ENCODE measurements at regions not wholly inside any gene's neighbourhood (a gene's known extent, or its start where the extent isn't known, plus 50 kb on each side); places are given as distances from the start of the nearest gene placed in this dataset.
"Not testable (repeated sequence)": the region's sequence is repeated elsewhere in the genome, so short reads cannot be mapped to it uniquely, and the experiment has no call there.

DNA sequence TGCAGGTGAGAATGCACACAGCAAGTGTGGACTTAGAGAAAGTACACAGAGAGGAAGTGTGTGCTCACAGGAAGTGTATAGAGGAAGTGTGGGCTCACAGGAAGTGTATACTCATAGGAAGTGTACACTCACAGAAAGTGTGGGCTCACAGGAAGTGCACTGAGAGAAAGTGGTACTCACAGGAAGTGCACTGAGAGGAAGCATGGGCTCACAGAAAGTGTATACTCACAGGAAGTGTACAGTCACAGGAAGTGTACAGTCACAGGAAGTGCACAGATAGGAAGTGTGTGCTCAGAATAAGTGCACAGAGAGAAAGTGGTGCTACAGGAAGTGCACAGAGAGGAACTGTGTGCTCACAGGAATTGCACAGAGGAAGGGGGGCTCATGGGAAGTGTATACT is 87.1 kb downstream of the ATP6V0E2 start:
- H2AFZ ChIP-seq (ENCODE audit: insufficient read depth, low read depth, low read length, poor library complexity, severe bottlenecking); intact Hi-C loops (cut with micrococcal nuclease): not testable (repeated sequence)
- H3K27ac ChIP-seq (ENCODE audit: low read depth in 1 of 2, low read length in 2 of 2), result peak overlapping the region in 1 of 2 donors; percentile 62

GRCh38 chr7:149961878-149962277 is 88.1 kb downstream of the ATP6V0E2 start:
- DNase-seq, result peak in 1 of 3 donors; percentile 21
- Mint-ChIP-seq H3K9me3 (peaks cover 12 to 23% (median 15%) of the 10 kb centered on the region in 7 donors), H3K4me1 (peaks cover 18% of the 10 kb centered on the region)
- H3K79me2 ChIP-seq (ENCODE audit: insufficient read depth, low read length); H3K27ac Mint-ChIP-seq; H3K4me2 ChIP-seq (replicated peaks; ENCODE audit: extremely low read depth, low read length, poor library complexity, severe bottlenecking); H3K9ac ChIP-seq (ENCODE audit: insufficient read depth, low read length, poor library complexity, severe bottlenecking); H3K4me3 ChIP-seq (replicated peaks in 1 of 3; ENCODE audit: low read depth in 2 of 3, low read length in 3 of 3); H3K36me3 ChIP-seq (replicated peaks in 1 of 2; ENCODE audit: control insufficient read depth in 1 of 2, insufficient read depth in 2 of 2, low read length in 2 of 2); H3K4me3 Mint-ChIP-seq; H3K27me3 Mint-ChIP-seq (ENCODE audit: low read depth in 3 of 3); H3K4me1 ChIP-seq (ENCODE audit: control insufficient read depth in 1 of 2, insufficient read depth in 2 of 2, low read length in 2 of 2); H3K27me3 ChIP-seq (ENCODE audit: control insufficient read depth in 2 of 2, insufficient read depth in 2 of 2, low read length in 2 of 2); intact Hi-C loops (cut with micrococcal nuclease); H3K36me3 Mint-ChIP-seq; H3K27ac ChIP-seq (ENCODE audit: low read depth in 1 of 2, low read length in 2 of 2); H2AFZ ChIP-seq (ENCODE audit: insufficient read depth, low read depth, low read length, poor library complexity, severe bottlenecking); H4K20me1 ChIP-seq (ENCODE audit: insufficient read depth, low read length): not testable (repeated sequence)
- H3K9me3 ChIP-seq (replicated peaks in 1 of 2; ENCODE audit: control insufficient read depth in 1 of 2, insufficient read depth in 1 of 2, low read length in 2 of 2), result peaks cover 14 to 15% of the 10 kb centered on the region in 2 donors
- WGBS (ENCODE audit: insufficient coverage), result no CpG with 5 or more reads among the region's 2 CpGs

More for the DNA sequence above, 87.1 kb downstream of the ATP6V0E2 start:
- not testable (repeated sequence) for H3K36me3 ChIP-seq (replicated peaks in 1 of 2; ENCODE audit: control insufficient read depth in 1 of 2, insufficient read depth in 2 of 2, low read length in 2 of 2); H3K27me3 ChIP-seq (ENCODE audit: control insufficient read depth in 2 of 2, insufficient read depth in 2 of 2, low read length in 2 of 2); H3K4me2 ChIP-seq (replicated peaks; ENCODE audit: extremely low read depth, low read length, poor library complexity, severe bottlenecking); H4K20me1 ChIP-seq (ENCODE audit: insufficient read depth, low read length); H3K4me3 ChIP-seq (replicated peaks in 1 of 3; ENCODE audit: low read depth in 2 of 3, low read length in 3 of 3); H3K27me3 Mint-ChIP-seq (ENCODE audit: low read depth in 3 of 3); H3K4me1 ChIP-seq (ENCODE audit: control insufficient read depth in 1 of 2, insufficient read depth in 2 of 2, low read length in 2 of 2); H3K4me1 Mint-ChIP-seq; H3K9ac ChIP-seq (ENCODE audit: insufficient read depth, low read length, poor library complexity, severe bottlenecking); H3K36me3 Mint-ChIP-seq; H3K79me2 ChIP-seq (ENCODE audit: insufficient read depth, low read length); H3K4me3 Mint-ChIP-seq
- peak; percentile 5 to 59 (median 21) for DNase-seq
- Mint-ChIP-seq H3K9me3 (peaks cover 12 to 23% (median 15%) of the 10 kb centered on the region in 7 donors), H3K27ac (peak overlapping the region; percentile 3 to 84 (median 66))
- H3K9me3 ChIP-seq (replicated peaks in 1 of 2; ENCODE audit: control insufficient read depth in 1 of 2, insufficient read depth in 1 of 2, low read length in 2 of 2), result peaks cover 14 to 15% of the 10 kb centered on the region in 2 donors

DNA sequence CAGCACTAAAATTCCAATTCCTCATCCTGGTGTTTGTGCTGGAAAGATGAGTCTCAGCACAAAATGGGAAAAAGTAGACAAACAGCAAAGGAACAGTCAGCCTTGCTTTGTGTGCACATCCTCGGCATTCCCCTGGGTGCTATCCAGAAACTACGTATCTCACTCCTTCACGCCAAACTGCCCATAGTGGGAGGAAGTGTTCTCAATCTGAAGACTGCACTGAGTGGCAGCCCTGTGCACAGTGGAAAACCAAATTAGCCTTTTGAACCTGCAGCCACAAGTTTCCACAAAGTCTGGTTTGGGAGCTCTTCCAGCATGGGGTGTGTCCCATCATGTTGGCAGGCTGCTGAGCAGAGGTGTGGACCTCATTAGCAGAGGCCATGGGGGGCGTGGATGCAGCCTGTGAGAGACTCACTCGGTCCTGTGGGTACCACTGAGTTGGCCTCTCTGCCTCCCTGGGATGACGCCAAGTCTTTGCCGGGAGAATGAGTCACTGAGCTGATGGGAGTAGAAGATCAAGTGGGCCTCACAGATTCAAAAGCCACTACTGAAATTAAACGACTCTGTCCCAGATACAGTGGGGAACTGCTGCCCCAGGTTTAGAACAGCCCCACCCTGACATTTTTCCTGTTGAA is 89.0 kb downstream of the ATP6V0E2 start:
- H3K27ac ChIP-seq (ENCODE audit: low read depth in 1 of 2, low read length in 2 of 2); H4K20me1 ChIP-seq (ENCODE audit: insufficient read depth, low read length); H3K27me3 ChIP-seq (ENCODE audit: control insufficient read depth in 2 of 2, insufficient read depth in 2 of 2, low read length in 2 of 2); intact Hi-C loops (cut with micrococcal nuclease); H3K4me3 ChIP-seq (replicated peaks in 1 of 3; ENCODE audit: low read depth in 2 of 3, low read length in 3 of 3); H2AFZ ChIP-seq (ENCODE audit: insufficient read depth, low read depth, low read length, poor library complexity, severe bottlenecking); H3K4me3 Mint-ChIP-seq; H3K36me3 ChIP-seq (replicated peaks in 1 of 2; ENCODE audit: control insufficient read depth in 1 of 2, insufficient read depth in 2 of 2, low read length in 2 of 2); H3K4me2 ChIP-seq (replicated peaks; ENCODE audit: extremely low read depth, low read length, poor library complexity, severe bottlenecking); H3K27me3 Mint-ChIP-seq (ENCODE audit: low read depth in 3 of 3); H3K9ac ChIP-seq (ENCODE audit: insufficient read depth, low read length, poor library complexity, severe bottlenecking); H3K79me2 ChIP-seq (ENCODE audit: insufficient read depth, low read length); DNase-seq; H3K36me3 Mint-ChIP-seq; H3K4me1 ChIP-seq (ENCODE audit: control insufficient read depth in 1 of 2, insufficient read depth in 2 of 2, low read length in 2 of 2): not testable (repeated sequence)
- Mint-ChIP-seq H3K4me1 (peaks cover 18% of the 10 kb centered on the region), H3K9me3 (peaks cover 12 to 23% (median 15%) of the 10 kb centered on the region in 7 donors), H3K27ac (peak overlapping the region in 1 of 7 donors; percentile 18)
- no CpG with 5 or more reads among the region's 8 CpGs for WGBS (ENCODE audit: insufficient coverage)
- H3K9me3 ChIP-seq (replicated peaks in 1 of 2; ENCODE audit: control insufficient read depth in 1 of 2, insufficient read depth in 1 of 2, low read length in 2 of 2), result peaks cover 14 to 15% of the 10 kb centered on the region in 2 donors

DNA sequence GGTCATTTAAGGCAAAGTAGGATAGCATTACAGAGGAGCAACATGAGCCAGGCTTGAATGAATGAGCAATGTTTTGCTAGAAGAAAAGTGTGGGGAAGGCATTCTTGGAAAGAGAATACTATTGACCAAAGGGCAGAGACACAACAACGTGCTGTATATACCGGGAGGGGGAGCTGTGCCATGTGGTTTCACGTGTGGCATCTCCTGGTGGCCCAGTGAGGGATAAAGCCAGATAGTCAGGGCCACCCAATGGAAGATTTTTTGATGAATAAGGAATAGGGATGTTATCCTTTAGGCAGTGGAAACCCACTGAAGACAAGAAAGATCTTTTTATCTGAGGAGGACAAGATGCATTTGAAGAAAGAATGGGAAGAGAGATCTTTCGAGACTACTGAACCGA is 90.2 kb downstream of the ATP6V0E2 start:
- H3K27me3 Mint-ChIP-seq (ENCODE audit: low read depth in 3 of 3); H3K27ac ChIP-seq (ENCODE audit: low read depth in 1 of 2, low read length in 2 of 2); H3K36me3 Mint-ChIP-seq; H3K4me1 ChIP-seq (ENCODE audit: control insufficient read depth in 1 of 2, insufficient read depth in 2 of 2, low read length in 2 of 2); DNase-seq; H3K9ac ChIP-seq (ENCODE audit: insufficient read depth, low read length, poor library complexity, severe bottlenecking); H3K4me3 Mint-ChIP-seq; H2AFZ ChIP-seq (ENCODE audit: insufficient read depth, low read depth, low read length, poor library complexity, severe bottlenecking); H3K36me3 ChIP-seq (replicated peaks in 1 of 2; ENCODE audit: control insufficient read depth in 1 of 2, insufficient read depth in 2 of 2, low read length in 2 of 2); intact Hi-C loops (cut with micrococcal nuclease); H3K4me2 ChIP-seq (replicated peaks; ENCODE audit: extremely low read depth, low read length, poor library complexity, severe bottlenecking); H3K27me3 ChIP-seq (ENCODE audit: control insufficient read depth in 2 of 2, insufficient read depth in 2 of 2, low read length in 2 of 2); H3K4me3 ChIP-seq (replicated peaks in 1 of 3; ENCODE audit: low read depth in 2 of 3, low read length in 3 of 3); H3K79me2 ChIP-seq (ENCODE audit: insufficient read depth, low read length); H4K20me1 ChIP-seq (ENCODE audit: insufficient read depth, low read length): not testable (repeated sequence)
- Mint-ChIP-seq H3K27ac (peak overlapping the region in 1 of 7 donors; percentile 20), H3K4me1 (peaks cover 18% of the 10 kb centered on the region), H3K9me3 (peaks cover 12 to 23% (median 15%) of the 10 kb centered on the region in 7 donors)
- WGBS (ENCODE audit: insufficient coverage), result 68% methylated on average over 2 of the region's 5 CpGs
- peaks cover 14 to 15% of the 10 kb centered on the region in 2 donors for H3K9me3 ChIP-seq (replicated peaks in 1 of 2; ENCODE audit: control insufficient read depth in 1 of 2, insufficient read depth in 1 of 2, low read length in 2 of 2)

All from CD14-positive monocyte (primary cell).